Brain pericyte (primary cell): ENCODE measurements at regions not wholly inside any gene's neighbourhood (a gene's known extent, or its start where the extent isn't known, plus 50 kb on each side); places are given as distances from the start of the nearest gene placed in this dataset.

Experiments
- DNase-seq: peaks from one replicate; pipeline ENCODE4 v3.0.0-alpha.2; 2012; ENCODE audit warnings: low read depth, low spot score

DNA sequence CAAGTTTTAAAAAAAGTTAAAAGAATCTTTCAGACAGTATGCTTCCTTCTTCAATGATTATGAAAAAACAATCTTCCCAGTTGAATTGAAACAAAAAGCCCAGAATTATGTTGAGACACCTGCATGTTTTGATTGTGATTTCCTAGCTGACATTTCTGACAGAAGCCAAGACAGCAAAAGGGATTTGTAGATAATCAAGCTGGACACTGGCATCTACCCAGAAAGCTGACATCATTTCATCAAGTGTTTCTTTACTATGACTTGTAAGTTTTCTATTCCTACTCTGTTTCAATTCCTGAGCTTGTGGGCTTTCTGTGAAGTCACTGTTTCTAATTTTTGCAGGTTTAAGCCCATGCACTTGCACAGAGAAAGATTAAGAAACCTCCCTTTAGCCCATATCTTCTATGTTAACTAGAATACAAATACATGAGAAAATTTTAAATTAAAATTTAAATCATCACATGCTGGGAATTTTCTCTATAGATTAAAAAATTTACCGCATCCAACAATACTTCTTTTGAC lies 82.9 kb upstream of the CCDC85A start:
- DNase-seq = no peak

DNA sequence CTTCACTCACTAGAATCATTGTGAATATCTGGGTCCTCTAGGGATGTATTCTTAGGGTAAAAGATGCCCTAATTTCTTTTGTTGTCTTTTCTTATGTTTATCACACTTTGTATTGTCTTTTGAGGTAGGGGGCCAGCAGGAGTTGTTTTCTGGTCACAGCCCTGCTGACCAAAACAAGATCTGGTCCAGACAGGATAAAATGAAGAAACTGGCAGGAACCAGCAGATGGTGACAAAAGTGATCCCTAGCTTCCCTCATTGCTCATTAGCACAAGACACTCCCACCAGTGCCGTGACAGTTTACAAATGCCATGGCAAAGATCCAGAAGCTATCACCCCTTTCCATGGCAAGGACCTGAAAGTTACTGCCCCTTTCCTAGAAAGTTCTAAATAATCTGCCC lies 81.7 kb upstream of the CCDC85A start:
- DNase-seq = no peak

DNA sequence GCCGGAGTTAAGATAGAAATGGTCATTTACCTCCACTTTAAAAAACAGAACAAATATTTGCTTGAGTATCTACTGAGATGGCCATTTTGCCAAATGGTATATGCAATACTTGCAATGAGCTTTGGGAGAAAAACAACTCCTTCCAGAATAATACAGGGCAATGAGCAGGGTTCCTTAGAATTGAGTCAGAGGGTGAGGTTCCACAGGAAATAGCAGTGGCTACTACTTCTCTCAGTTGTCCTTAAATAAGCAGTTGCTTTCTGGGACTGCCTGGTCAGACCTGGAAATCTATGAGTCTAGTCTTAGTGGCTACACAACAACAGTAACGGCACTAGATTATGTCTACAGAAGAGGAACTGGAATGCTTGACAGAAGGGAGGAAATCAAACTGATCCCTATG lies 80.9 kb upstream of the CCDC85A start:
- no peak for DNase-seq

DNA sequence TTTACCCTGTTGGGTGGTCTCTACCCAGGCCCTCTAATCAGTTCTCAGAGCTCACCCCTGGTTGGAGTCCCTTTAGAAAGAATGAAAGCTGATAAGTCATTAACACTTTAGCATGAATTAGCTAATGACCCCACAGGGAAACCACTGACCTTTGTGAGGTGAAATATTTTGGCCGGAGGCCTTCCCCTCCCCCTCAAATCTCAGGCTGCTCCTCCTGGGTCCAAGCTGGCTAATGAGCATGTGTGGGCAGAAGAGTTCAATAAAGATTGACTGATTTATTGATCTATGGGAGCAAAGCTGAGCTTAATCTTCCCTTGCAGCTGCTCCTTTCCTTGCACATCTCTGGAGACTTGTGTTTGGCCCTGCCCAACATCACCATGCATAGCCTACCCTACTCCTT lies 78.8 kb upstream of the CCDC85A start:
- DNase-seq = no peak

DNA sequence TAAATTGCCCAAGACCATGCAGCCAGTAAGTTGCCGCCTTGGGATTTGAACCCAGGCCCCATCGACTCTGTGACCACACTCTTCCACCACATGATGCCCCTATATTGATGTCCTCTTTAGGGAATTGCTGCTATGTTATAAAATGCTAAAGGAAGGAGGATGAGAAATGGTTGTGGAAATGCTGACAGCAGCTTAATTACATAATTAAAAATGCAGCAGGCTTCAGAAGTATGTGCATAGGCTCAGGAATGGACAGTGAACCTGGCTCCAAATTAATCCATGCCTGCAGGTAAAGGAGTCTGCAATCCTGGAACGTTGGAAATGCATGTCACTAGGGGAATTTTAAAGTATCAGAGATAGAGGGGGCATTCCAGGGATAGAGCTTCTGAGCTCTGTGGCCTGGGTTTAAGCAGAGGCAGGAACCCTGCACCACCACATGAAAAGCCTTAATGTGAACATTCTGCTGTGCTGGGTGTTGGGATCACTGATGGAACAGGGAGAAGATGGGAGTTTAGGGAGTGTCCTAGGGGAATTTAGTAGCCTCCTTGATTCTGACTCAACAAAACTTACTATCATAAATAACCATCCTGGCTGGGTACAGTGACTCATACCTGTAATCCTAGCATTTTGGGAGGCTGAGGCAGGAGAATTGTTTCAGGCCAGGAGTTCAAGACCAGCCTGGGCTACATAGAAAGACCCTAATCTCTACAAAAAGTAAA lies 76.1 kb upstream of the CCDC85A start:
- DNase-seq = no peak

DNA sequence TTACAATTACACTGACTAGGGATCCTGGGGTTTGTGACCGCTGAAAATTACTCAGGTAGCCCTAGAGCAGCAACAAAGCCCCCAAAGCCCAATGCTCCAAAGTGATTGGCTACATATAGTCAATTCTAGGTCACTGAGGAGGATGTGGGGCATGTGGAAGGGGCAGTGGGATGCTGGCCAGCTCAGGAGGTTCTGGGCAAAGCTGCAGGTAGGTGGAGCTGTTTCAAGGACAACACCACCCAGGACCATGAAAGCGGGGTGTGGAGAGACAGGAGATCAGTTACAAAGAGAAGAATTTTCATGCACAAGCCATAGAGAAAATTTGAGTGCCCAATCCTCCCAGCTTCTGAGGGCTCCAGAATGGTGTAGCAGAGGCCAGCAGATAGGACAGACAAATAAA lies 75.0 kb upstream of the CCDC85A start:
- DNase-seq = no peak

DNA sequence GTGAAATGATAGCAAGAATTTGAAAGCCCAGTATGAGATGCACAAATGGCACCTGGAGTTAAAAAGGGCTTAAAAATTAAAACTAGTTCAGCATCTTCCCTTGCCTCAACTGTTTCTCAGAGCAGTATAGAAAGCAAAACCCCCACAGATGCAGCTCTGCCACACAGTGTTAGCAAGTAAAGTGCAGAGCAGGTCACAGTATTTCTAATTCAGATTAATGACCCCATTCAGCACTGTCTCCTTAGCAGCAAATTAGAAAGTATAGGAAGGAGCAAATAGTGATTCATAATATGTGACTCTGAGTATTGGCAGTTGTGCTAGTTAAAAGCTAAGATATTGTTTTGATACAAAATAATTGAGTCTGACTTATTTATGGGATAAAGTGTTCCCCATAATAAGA lies 73.8 kb upstream of the CCDC85A start:
- no peak for DNase-seq

DNA sequence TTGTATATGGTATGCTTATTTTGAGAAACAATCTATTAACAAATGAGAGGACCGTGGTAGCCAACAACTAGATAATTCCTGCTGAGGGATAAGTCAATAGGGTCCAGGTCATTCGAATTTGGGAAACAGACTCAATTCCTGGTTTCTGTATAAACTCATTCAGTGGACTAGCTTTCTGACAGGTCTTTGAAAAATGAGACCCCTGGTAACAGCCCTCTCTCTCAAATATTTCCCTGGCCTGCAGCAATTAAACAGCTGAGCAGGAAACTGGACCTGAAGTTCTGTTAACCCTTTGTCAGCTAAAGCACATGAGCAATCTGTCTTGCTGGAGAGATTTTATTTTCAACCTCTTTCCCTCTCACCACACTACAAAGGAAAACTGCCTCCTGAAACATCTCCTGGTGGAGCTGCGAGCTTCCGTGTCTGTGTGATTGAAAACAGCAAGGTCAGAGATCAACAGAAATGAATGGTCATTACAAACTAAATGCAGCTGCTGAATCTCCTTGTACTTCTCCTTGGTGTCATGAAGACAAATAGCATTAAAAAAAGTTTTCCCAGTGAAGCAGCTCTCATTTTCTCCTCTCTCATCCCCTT lies 70.3 kb upstream of the CCDC85A start:
- DNase-seq = no peak

DNA sequence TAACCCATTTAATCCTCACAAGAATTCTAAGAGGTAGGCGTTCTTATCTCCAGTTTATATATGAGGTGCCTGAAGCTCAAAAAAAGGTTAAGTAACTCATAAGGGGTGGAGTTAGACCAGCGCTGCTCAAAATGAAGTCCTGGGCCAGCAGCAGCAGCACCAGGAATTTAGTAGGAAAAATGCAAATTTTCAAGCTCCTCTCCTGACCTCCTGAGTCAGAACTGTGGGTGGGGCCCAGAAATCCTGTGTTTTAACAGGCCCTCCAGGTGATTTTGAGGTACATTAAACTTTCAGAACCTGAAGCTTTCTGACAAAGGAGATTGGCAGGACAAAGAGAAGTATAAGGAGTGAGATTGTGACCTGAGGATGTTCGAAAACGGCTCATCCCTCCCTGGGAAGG lies 66.0 kb upstream of the CCDC85A start:
- no peak for DNase-seq

DNA sequence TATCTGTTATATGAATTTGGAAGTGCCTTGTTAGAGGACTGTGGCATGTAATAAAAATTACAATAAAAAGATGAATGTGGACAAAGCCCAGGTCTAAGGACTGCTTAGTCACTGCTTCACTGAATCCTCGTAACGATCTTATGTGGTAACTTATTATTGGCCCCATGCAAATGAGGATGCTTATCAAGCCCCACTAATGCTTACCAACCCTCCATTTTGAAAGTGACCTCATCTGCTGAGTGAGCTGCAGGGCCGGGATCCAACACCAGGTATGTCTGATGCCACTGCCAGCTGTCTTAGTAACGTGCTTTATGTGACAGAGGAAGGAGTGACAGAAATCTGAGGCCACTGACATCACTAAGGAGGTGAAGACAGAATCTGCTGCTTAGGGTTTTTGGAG lies 65.3 kb upstream of the CCDC85A start:
- no peak for DNase-seq

DNA sequence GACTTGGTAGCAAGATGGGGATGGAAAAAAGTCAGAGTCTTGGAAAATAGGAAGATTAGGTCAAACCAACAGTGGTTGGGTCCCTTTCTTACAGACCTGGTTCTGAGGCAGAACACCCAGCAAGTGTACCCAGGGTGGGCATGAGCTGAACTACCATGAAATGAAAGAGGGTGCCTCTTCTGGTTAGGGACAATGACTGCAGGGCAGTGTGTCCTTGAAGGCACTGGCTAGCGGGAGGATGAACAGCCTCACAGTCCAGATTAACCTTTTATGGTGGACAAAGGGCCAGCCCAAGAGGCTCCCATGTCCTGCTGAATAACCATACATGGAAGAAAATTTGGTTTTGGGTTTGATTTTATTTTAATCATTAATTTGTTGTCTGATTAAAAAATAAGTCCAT lies 61.8 kb upstream of the CCDC85A start:
- DNase-seq = no peak

DNA sequence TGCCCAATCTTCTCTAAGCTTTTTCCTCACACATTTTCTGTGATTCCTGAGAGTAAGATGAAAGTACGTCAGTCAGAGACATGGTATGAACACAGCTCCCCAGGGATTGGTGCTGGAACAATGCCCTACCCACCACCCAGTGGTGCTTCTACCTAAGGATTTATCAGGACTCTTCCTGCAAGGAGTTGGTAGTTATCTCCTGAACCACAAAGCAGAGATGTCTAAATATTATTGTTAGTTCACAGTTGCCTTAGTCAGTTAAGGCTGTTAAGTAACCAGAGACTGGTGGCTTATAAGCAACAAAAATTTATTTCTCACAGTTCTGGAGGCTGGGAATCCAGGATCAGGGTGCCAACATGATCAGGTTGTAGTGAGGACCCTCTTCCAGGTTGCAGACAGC lies 60.3 kb upstream of the CCDC85A start:
- DNase-seq = no peak

DNA sequence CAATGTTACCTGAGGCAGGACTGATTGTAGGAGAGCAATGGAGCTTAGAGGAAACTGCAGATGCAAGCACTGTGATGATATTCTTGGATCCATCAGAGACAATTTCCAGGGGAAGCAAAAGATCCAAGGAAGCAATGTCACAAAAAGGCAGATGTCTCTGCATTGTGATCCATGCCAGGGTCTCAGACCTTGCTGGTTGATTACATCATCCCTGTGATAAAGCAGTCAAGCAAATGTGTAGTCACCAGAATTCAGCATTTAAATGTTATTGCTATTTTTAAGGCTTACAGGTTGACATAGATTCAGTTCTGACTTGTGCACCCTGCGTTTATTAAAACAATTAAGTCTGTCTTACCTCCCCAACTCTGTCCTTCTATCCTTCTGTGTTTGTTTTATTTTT lies 56.8 kb upstream of the CCDC85A start:
- DNase-seq = no peak

DNA sequence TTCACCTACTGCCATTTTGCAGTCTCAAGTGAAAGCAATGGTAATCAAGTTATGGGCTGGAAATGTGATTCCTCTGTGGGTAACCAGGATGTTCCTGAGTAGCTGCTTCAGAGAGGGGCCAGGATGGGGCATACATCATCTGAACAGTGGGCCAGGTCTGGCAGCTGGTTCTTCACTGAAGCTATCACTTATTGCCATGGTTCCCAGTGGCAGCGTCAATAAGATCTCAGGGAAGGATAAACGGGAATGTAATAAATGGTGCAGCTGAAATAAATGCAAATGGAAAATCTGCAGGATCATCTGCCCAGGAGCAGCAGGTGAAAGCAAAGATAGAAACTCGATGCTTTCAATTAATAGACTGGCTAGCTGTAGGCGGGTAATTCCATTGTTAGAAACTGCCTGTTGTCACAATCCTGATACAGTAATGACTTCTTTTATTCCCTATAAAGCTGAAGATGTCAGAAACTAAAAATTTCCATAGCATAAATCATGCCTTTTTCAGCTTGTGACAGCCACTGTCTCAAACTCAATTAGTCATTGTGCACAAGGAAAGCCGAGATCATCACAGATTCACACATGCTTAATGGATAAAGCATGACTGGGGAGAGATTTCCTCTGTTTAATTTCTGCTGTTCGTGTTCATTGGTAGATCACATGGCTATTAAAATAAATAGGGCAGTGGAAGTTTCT lies 56.2 kb upstream of the CCDC85A start:
- DNase-seq = no peak

DNA sequence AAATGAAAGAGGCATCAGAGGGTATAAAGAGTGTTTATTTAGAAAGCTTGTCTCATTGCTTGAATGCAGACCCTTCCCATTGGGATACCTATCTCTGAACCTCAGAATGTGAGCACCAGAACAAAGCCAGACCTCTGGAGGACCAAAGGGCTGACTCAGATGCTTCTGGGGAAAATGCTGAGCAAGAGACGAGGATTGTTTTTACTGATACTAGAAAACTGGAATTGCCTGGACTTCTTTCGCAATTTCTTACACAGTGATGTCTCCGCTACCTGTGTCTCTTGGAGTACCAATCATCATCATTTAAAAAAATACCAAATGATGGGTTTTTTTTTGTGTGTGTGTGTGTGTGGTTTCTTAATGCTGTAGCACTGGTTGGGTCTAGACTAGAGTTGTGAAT lies 55.6 kb upstream of the CCDC85A start:
- DNase-seq = no peak

DNA sequence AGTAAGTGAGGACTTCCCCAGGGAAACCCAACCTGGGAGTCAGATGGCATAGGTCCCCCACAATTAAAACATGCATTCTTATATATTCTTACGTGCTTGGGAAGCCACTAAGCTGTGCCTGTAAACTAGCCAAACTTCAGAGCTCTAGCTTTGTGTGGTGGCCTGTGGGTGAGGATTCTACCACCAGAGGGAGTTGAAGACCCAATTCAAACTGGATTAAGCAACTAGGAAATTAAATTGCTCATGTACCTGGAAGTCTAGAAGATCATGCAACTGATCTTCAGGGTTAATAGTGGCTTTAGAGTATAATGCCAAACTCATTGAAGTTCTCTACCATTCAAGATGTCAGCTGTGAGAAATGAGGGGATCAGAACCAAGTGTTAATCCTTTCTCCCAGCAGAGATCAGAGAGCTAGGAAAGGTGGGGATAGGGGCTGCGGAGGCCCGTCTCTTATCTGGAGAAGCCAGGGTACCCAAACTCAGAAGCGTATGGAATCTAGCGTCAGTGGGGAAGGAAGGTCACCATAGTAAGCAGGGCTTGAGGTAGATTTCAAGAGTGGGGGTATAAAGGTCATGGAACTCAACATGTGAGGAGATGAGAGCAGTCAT lies 53.2 kb upstream of the CCDC85A start:
- no peak for DNase-seq

DNA sequence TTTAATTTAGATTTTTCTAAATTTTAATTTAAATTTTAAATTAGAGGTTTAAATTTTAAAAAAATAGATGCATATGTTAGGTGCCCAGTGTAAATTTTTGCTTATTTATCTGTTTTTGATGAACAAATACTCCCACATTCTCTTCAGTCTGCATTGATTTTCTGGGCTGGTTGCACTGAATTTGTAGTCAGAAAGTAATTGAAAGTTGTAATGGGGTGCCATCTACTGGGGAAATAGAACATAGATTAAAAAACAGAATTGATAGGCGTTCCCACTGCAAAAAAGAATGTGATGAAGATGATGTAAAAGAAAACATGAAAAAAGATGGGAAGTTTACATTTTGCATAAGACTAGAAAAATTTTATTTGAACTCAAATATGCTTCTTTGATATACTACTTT lies 51.7 kb upstream of the CCDC85A start:
- DNase-seq = no peak

DNA sequence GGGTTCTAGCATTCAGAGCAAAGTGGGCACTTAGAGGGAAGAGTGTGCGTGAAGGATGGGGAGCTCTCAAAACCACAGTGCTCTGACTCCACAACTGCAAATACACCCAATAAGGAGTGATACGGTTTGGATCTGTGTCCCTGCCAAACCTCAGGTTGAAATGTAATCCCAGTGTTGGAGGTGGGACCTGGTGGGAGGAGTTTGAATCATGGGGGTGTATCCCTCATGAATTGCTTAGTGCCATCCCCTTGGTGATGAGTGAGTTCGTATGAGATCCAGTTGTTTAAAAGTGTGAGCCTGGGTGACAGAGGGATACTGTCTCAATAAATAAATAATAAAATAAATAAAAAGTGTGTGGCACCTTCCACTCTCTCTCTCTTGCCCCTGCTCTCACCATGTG lies 50.3 kb upstream of the CCDC85A start:
- no peak for DNase-seq

DNA sequence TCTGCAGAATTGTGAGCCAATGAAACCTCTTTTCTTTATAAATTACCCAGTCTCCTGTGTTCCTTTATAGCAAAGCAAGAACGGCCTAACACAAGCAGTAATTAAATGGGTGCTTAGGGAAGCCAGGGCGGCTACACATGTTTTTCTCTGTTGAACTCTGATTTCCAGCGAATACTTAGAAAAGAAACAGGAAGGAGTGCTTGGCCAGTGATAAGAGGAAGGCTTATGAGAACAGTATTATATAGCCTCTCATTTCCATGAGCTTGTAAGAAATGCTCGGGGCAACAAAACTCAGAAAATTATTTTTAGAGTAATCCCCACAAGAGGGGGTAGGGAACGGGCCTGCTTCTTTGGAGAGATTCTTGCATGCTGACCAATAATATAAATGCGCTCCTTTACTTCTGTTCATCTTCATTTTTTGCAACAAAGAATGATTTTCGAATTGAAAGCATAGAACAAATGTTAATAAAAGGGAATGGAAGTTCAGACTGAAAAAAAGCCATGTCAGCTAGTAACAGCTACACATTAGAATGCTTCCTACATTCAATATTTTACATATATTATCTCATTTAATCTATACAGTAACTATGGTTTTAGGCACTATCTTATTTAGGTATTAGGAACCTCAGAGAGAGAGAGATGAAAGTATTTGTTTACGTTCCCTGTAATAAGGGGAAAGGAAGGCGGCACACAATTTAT lies 49.7 kb upstream of the CCDC85A start:
- no peak for DNase-seq
